GM23338 (cell line): ENCODE measurements at regions not wholly inside any gene's neighbourhood (a gene's known extent, or its start where the extent isn't known, plus 50 kb on each side); places are given as distances from the start of the nearest gene placed in this dataset.
A peak's percentile ranks its signal among the peaks of the same experiment; 100 is the strongest.

Experiments used
- ATAC-seq: fragments of 200-7000 bp; cut with Tn5 transposase; 3 replicates; pipeline ENCODE4 v1.9.1; 2020
- DNase-seq: peaks from one replicate; pipeline ENCODE4 v3.0.0-alpha.2; 2015; ENCODE audit warnings: low spot score
- H2AFZ ChIP-seq: fragments of 200-600 bp; sonication (generic); 2 replicates; pipeline ENCODE4 v1.8.0; 2016; ENCODE audit warnings: antibody characterized with exemption, mild to moderate bottlenecking, moderate library complexity
- H3F3A ChIP-seq: fragments of 200-600 bp; sonication (generic); replicated peaks from 2 replicates; pipeline ENCODE4 v1.8.0; 2017; ENCODE audit warnings: antibody characterized with exemption, mixed run types, low read depth
- H3K27ac ChIP-seq: fragments of 200-600 bp; sonication (generic); 2 replicates; pipeline ENCODE4 v1.6.1; 2016; ENCODE audit warnings: low read depth
- H3K27me3 ChIP-seq: fragments of 200-600 bp; sonication (generic); 2 replicates; pipeline ENCODE4 v1.8.0; 2016; ENCODE audit warnings: mild to moderate bottlenecking, mixed run types, moderate library complexity; ENCODE audit not compliant: insufficient read depth
- H3K36me3 ChIP-seq: fragments of 200-600 bp; sonication (generic); 2 replicates; pipeline ENCODE4 v1.8.0; 2016; ENCODE audit warnings: mild to moderate bottlenecking; ENCODE audit not compliant: insufficient read depth
- H3K4me1 ChIP-seq: fragments of 200-600 bp; sonication (generic); 2 replicates; pipeline ENCODE4 v1.8.0; 2016; ENCODE audit warnings: mild to moderate bottlenecking, moderate library complexity; ENCODE audit not compliant: insufficient read depth
- H3K4me2 ChIP-seq: fragments of 200-600 bp; sonication (generic); 2 replicates; pipeline ENCODE4 v1.7.1; 2017; ENCODE audit warnings: mixed run types
- H3K4me3 ChIP-seq: fragments of 200-600 bp; sonication (generic); 2 replicates; pipeline ENCODE4 v1.6.1; 2016; ENCODE audit warnings: mixed run types
- H3K79me2 ChIP-seq: fragments of 200-600 bp; sonication (generic); replicated peaks from 2 replicates; pipeline ENCODE4 v1.8.0; 2017; ENCODE audit warnings: mild to moderate bottlenecking; ENCODE audit not compliant: insufficient read depth
- H3K9me2 ChIP-seq: fragments of 200-600 bp; sonication (generic); 2 replicates; pipeline ENCODE4 v1.8.0; 2017; ENCODE audit not compliant: insufficient read depth
- H4K20me1 ChIP-seq: fragments of 200-600 bp; sonication (generic); replicated peaks from 2 replicates; pipeline ENCODE4 v1.8.0; 2017; ENCODE audit warnings: mild to moderate bottlenecking; ENCODE audit not compliant: insufficient read depth
- H3K27ac Mint-ChIP-seq: 2 replicates; pipeline ENCODE4 v1.8.0; 2020; ENCODE audit warnings: inconsistent platforms, mild to moderate bottlenecking, moderate library complexity, mixed read lengths
- H3K27me3 Mint-ChIP-seq: 3 replicates; pipeline ENCODE4 v1.8.0; 2022; ENCODE audit warnings: low read depth, mild to moderate bottlenecking, moderate library complexity, mixed read lengths, inconsistent platforms; ENCODE audit not compliant: insufficient read depth, poor library complexity
- H3K36me3 Mint-ChIP-seq: 3 replicates; pipeline ENCODE4 v1.8.0; 2021; ENCODE audit warnings: low read depth, mild to moderate bottlenecking, inconsistent platforms, moderate library complexity, mixed read lengths
- H3K4me1 Mint-ChIP-seq: 3 replicates; pipeline ENCODE4 v1.8.0; 2020; ENCODE audit warnings: mild to moderate bottlenecking, inconsistent platforms, mixed read lengths
- H3K4me3 Mint-ChIP-seq: 3 replicates; pipeline ENCODE4 v1.8.0; 2021; ENCODE audit warnings: moderate library complexity, mild to moderate bottlenecking, inconsistent platforms, mixed read lengths
- H3K9me3 Mint-ChIP-seq: 3 replicates; pipeline ENCODE4 v1.8.0; 2020; ENCODE audit warnings: moderate library complexity, mild to moderate bottlenecking, inconsistent platforms, mixed read lengths
- EZH2phosphoT487 ChIP-seq: fragments of 200-600 bp; sonication (generic); IDR thresholded peaks from one replicate; pipeline ENCODE4 v1.8.1; 2018; ENCODE audit warnings: antibody characterized with exemption; ENCODE audit not compliant: unreplicated experiment
- POLR2AphosphoS5 ChIP-seq: IDR thresholded peaks from 2 replicates; pipeline ENCODE4 v1.6.1; 2016; ENCODE audit warnings: antibody characterized with exemption, low read depth
- STAT1 ChIP-seq: IDR thresholded peaks from one replicate; pipeline ENCODE4 v1.6.1; 2016; ENCODE audit warnings: antibody characterized with exemption; ENCODE audit not compliant: unreplicated experiment
- TF ChIP-seq, protein P1 (sequence below), 2 experiments: fragments of 200-600 bp in 1 of 2; sonication (generic) in 1 of 2; conservative IDR thresholded peaks; 2 replicates each; pipeline versions ENCODE4 v1.5.1 to v1.6.1; 2016 to 2017; ENCODE audit warnings: antibody characterized with exemption in 2 of 2, low read depth in 2 of 2, mild to moderate bottlenecking in 2 of 2, moderate library complexity in 1 of 2
- TF ChIP-seq, protein P2 (sequence below): fragments of 250-450 bp; sonication (Bioruptor Pico); IDR thresholded peaks from 2 replicates; pipeline ENCODE4 v1.5.0; 2020; ENCODE audit warnings: mild to moderate bottlenecking, moderate library complexity

DNA sequence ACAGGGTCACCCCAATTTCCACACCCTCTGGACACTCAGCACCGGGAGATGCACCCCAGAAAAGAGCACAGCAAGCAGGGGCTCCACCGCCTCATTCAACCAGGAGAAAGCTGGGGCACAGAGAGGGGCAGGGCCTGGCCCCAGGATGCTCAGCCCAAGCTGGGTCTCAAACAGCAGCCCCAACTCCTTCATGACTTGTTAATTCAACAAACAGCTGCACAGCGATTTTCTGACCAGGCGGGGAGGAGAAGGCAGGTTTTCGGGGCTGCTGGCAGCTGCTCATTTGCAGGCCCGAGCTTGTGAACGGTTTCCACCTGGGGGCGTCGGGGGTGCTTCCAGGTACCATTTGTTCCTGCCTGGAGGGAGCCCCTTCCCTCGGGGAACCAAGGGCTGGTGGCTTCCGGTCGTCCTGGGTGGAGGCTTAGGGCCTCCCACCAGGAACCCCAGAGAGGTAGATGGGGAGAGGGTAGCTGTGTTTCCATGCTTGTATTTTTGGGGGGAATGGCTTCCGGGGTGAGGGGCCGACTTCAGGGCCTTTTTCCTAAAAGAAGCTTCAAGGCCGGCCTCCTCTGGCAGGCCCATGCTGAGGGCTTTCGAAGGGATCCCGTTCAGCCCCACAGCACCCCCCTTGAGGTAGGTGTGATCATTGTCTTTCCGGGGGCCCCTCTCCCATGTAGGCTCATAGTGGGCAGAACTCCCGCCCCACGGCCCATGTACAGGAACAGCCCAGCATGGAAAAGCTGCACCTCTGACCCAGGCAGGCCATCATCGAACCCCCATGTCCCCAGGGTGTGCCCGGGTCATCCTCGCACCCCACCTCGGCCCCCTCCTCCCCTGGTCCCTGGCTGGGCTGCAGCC lies 191.6 kb upstream of the GSE1 start:
- no peak for DNase-seq
- no peak overlapping the region for H3K27ac ChIP-seq
- H3K27me3 ChIP-seq, result no peaks in the 10 kb centered on the region
- no peak overlapping the region for H3K4me3 ChIP-seq
- Mint-ChIP-seq H3K27ac (no peak overlapping the region), H3K27me3 (peaks cover 25% of the 10 kb centered on the region), H3K9me3 (no peaks in the 10 kb centered on the region; the same call in 2 of the 3 replicates), H3K36me3 (no peaks in the 10 kb centered on the region), H3K4me3 (peak overlapping the region; percentile 21; the same call in 1 of the 3 replicates), H3K4me1 (peaks cover 29% of the 10 kb centered on the region)
- no peak overlapping the region for H2AFZ ChIP-seq
- H3K4me1 ChIP-seq, result peaks cover 15% of the 10 kb centered on the region; the same call in 1 of the 2 replicates
- peak overlapping the region; percentile 43; the same call in 1 of the 2 replicates for H3K4me2 ChIP-seq
- H3F3A ChIP-seq, result no peaks in the 10 kb centered on the region
- H4K20me1 ChIP-seq, result no peaks in the 10 kb centered on the region; the same call in 1 of the 2 replicates
- TF ChIP-seq, protein P1, sequence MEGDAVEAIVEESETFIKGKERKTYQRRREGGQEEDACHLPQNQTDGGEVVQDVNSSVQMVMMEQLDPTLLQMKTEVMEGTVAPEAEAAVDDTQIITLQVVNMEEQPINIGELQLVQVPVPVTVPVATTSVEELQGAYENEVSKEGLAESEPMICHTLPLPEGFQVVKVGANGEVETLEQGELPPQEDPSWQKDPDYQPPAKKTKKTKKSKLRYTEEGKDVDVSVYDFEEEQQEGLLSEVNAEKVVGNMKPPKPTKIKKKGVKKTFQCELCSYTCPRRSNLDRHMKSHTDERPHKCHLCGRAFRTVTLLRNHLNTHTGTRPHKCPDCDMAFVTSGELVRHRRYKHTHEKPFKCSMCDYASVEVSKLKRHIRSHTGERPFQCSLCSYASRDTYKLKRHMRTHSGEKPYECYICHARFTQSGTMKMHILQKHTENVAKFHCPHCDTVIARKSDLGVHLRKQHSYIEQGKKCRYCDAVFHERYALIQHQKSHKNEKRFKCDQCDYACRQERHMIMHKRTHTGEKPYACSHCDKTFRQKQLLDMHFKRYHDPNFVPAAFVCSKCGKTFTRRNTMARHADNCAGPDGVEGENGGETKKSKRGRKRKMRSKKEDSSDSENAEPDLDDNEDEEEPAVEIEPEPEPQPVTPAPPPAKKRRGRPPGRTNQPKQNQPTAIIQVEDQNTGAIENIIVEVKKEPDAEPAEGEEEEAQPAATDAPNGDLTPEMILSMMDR (conservative IDR thresholded peaks at IDR 0.05; ENCODE audit: low read depth in 2 of 2), result 0 out of 4 replicates have a peak, but pooled peaks of 1 of the 2 experiments have one; percentile 20
- TF ChIP-seq POLR2AphosphoS5, result no peak
- no peak for TF ChIP-seq STAT1
- TF ChIP-seq, protein P2, sequence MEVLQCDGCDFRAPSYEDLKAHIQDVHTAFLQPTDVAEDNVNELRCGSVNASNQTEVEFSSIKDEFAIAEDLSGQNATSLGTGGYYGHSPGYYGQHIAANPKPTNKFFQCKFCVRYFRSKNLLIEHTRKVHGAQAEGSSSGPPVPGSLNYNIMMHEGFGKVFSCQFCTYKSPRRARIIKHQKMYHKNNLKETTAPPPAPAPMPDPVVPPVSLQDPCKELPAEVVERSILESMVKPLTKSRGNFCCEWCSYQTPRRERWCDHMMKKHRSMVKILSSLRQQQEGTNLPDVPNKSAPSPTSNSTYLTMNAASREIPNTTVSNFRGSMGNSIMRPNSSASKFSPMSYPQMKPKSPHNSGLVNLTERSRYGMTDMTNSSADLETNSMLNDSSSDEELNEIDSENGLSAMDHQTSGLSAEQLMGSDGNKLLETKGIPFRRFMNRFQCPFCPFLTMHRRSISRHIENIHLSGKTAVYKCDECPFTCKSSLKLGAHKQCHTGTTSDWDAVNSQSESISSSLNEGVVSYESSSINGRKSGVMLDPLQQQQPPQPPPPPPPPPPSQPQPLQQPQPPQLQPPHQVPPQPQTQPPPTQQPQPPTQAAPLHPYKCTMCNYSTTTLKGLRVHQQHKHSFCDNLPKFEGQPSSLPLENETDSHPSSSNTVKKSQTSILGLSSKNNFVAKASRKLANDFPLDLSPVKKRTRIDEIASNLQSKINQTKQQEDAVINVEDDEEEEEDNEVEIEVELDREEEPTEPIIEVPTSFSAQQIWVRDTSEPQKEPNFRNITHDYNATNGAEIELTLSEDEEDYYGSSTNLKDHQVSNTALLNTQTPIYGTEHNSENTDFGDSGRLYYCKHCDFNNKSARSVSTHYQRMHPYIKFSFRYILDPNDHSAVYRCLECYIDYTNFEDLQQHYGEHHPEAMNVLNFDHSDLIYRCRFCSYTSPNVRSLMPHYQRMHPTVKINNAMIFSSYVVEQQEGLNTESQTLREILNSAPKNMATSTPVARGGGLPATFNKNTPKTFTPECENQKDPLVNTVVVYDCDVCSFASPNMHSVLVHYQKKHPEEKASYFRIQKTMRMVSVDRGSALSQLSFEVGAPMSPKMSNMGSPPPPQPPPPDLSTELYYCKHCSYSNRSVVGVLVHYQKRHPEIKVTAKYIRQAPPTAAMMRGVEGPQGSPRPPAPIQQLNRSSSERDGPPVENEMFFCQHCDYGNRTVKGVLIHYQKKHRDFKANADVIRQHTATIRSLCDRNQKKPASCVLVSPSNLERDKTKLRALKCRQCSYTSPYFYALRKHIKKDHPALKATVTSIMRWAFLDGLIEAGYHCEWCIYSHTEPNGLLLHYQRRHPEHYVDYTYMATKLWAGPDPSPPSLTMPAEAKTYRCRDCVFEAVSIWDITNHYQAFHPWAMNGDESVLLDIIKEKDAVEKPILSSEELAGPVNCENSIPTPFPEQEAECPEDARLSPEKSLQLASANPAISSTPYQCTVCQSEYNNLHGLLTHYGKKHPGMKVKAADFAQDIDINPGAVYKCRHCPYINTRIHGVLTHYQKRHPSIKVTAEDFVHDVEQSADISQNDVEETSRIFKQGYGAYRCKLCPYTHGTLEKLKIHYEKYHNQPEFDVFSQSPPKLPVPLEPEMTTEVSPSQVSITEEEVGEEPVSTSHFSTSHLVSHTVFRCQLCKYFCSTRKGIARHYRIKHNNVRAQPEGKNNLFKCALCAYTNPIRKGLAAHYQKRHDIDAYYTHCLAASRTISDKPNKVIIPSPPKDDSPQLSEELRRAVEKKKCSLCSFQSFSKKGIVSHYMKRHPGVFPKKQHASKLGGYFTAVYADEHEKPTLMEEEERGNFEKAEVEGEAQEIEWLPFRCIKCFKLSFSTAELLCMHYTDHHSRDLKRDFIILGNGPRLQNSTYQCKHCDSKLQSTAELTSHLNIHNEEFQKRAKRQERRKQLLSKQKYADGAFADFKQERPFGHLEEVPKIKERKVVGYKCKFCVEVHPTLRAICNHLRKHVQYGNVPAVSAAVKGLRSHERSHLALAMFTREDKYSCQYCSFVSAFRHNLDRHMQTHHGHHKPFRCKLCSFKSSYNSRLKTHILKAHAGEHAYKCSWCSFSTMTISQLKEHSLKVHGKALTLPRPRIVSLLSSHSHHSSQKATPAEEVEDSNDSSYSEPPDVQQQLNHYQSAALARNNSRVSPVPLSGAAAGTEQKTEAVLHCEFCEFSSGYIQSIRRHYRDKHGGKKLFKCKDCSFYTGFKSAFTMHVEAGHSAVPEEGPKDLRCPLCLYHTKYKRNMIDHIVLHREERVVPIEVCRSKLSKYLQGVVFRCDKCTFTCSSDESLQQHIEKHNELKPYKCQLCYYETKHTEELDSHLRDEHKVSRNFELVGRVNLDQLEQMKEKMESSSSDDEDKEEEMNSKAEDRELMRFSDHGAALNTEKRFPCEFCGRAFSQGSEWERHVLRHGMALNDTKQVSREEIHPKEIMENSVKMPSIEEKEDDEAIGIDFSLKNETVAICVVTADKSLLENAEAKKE (CRISPR knock-in tag), result no peak
- no peak for TF ChIP-seq EZH2phosphoT487
- no peaks in the 10 kb centered on the region for H3K79me2 ChIP-seq
- H3K9me2 ChIP-seq, result no peaks in the 10 kb centered on the region
- ATAC-seq, result peak; percentile 10
- no peaks in the 10 kb centered on the region for H3K36me3 ChIP-seq
